RWPE1 (cell line): ENCODE measurements at regions not wholly inside any gene's neighbourhood (a gene's known extent, or its start where the extent isn't known, plus 50 kb on each side); places are given as distances from the start of the nearest gene placed in this dataset.

Experiments used
- CTCF ChIA-PET: fragments of 350-600 bp; sonication (Branson Sonifier 250); formaldehyde crosslinking; extraction: SDS; loops from one replicate; lab custom pipeline; 2021; lab: Yijun Ruan, JAX
- POLR2A ChIA-PET: fragments of 400-600 bp; formaldehyde crosslinking; extraction: SDS; loops from one replicate; lab custom pipeline; 2020; ENCODE audit warnings: antibody characterized with exemption; ENCODE audit not compliant: low non-redundant PET; lab: Yijun Ruan, JAX
- DNase-seq: peaks from one replicate; pipeline ENCODE4 v3.0.0; 2012; ENCODE audit warnings: low spot score
- H3K27ac ChIP-seq: fragments of 450-650 bp; 2 replicates; pipeline ENCODE4 v1.5.1; 2017
- CTCF ChIP-seq: fragments of 450-650 bp; conservative IDR thresholded peaks from 2 replicates; pipeline ENCODE4 v1.5.1; 2017; ENCODE audit warnings: low read depth, mild to moderate bottlenecking

GRCh38 chr19:31125071-31125470 is 224.2 kb downstream of the TSHZ3 start:
- no peak for DNase-seq
- ChIA-PET CTCF (interaction anchor here (0.5 to 0.7 kb wide), 4 partner anchors 29 to 442 kb away, joined by 3 to 4 read pairs (median 3); no protein-coding TSS in a partner anchor), POLR2A (no interaction called here)
- no peak for TF ChIP-seq CTCF
- no peak overlapping the region for H3K27ac ChIP-seq

- POLR2A ChIA-PET = no interaction called here
- TF ChIP-seq CTCF = no peak
- no peak for DNase-seq
- H3K27ac ChIP-seq = no peak overlapping the region
- CTCF ChIA-PET = no interaction called here
These were observed 227.7 kb downstream of the TSHZ3 start for GRCh38 chr19:31121501-31121900.

- no peak overlapping the region for H3K27ac ChIP-seq
- TF ChIP-seq CTCF = no peak
- CTCF ChIA-PET = no interaction called here
- POLR2A ChIA-PET = no interaction called here
- DNase-seq = no peak
These were observed 228.3 kb downstream of the TSHZ3 start for GRCh38 chr19:31120952-31121351.

GRCh38 chr19:31119951-31120690 is 229.1 kb downstream of the TSHZ3 start:
- TF ChIP-seq CTCF = no peak
- no peak for DNase-seq
- H3K27ac ChIP-seq = no peak overlapping the region
- ChIA-PET CTCF (interaction anchor here (0.7 kb wide), 1 partner anchor 1187 kb away, joined by 4 read pairs; no protein-coding TSS in a partner anchor), POLR2A (no interaction called here)

GRCh38 chr19:31118986-31119385 is 230.2 kb downstream of the TSHZ3 start:
- no peak for DNase-seq
- TF ChIP-seq CTCF = no peak
- CTCF ChIA-PET = interaction anchor here (0.6 kb wide), 1 partner anchor 13 kb away, joined by 6 read pairs; no protein-coding TSS in a partner anchor
- H3K27ac ChIP-seq = no peak overlapping the region
- POLR2A ChIA-PET = interaction anchor here (0.7 kb wide), 1 partner anchor 1199 kb away, joined by 3 read pairs; no protein-coding TSS in a partner anchor

GRCh38 chr19:31118287-31118955 is 230.8 kb downstream of the TSHZ3 start:
- no peak overlapping the region for H3K27ac ChIP-seq
- POLR2A ChIA-PET = interaction anchor here (0.7 kb wide), 1 partner anchor 1198 kb away, joined by 3 read pairs; no protein-coding TSS in a partner anchor
- no peak for TF ChIP-seq CTCF
- CTCF ChIA-PET = no interaction called here
- DNase-seq = no peak
